HG03521 (cell line): ENCODE measurements at regions not wholly inside any gene's neighbourhood (a gene's known extent, or its start where the extent isn't known, plus 50 kb on each side); places are given as distances from the start of the nearest gene placed in this dataset.

Experiments used
- ATAC-seq: cut with Tn5 transposase; IDR thresholded peaks from one replicate; pipeline ENCODE4 v1.9.1; 2021; ENCODE audit warnings: mild to moderate bottlenecking, moderate library complexity; ENCODE audit not compliant: unreplicated experiment

GRCh38 chr4:124189545-124189944 is 523.0 kb downstream of the ANKRD50 start:
- ATAC-seq, result no peak

- no peak for ATAC-seq
Measured at GRCh38 chr4:124191329-124191728, 521.2 kb downstream of the ANKRD50 start.

GRCh38 chr4:124192544-124192943 is 520.0 kb downstream of the ANKRD50 start:
- no peak for ATAC-seq

GRCh38 chr4:124199185-124199584 is 513.3 kb downstream of the ANKRD50 start:
- ATAC-seq, result no peak

- ATAC-seq, result no peak
Measured at GRCh38 chr4:124199755-124200154, 512.8 kb downstream of the ANKRD50 start.

GRCh38 chr4:124201636-124202035 is 510.9 kb downstream of the ANKRD50 start:
- ATAC-seq, result no peak

- no peak for ATAC-seq
Measured at GRCh38 chr4:124202099-124202498, 510.4 kb downstream of the ANKRD50 start.

DNA sequence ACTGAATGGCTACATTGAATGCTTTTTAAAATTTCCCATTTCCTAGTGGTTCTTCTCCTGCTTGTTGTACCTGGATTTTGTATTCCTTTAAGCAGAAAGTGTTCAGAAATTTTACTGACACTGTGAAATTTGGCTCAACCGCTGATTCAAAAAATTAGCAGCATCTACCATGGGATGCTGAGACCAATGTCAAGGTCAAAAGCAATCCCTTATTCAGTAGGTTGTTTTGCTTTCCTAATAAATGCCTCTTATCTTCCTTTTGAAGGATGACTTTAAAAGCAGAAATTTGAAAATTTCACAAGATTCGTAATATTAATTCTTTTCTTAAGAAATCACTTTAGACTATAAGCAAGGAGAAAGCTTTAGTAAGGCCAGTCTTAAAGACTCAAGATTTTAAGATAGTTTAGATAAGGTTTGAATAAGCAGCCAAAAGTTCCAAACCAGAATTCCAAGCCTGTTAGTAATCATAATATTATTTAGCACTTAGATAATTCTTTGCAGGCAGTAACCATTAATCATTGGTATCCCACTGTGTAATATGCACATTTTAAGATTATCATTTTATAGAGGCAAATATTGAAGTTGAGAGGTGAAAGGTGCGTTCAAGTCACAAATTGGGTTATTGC is 508.8 kb downstream of the ANKRD50 start:
- no peak for ATAC-seq

GRCh38 chr4:124206779-124207605 is 505.5 kb downstream of the ANKRD50 start:
- no peak for ATAC-seq

- no peak for ATAC-seq
Measured at GRCh38 chr4:124209211-124209610, 503.3 kb downstream of the ANKRD50 start.

DNA sequence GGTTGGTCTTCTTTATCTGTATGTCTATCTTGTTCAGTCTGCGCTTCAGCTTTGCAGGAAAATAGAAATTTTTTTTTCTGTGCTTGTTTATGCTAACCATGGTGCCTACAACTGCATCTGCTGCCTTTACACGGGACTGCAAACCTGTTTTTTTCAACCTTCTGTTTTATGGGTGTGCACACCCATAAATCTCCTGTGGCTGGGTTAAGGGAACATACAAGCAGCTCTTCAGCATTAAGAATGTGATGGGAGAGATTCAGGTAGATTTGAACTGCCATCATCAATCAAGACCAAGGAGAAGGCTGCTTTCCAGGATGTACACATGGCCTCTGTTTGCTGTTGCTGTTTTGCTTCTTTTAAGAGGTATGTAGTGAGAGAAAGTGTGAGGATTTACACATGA is 502.9 kb downstream of the ANKRD50 start:
- no peak for ATAC-seq

GRCh38 chr4:124210746-124211145 is 501.8 kb downstream of the ANKRD50 start:
- no peak for ATAC-seq

DNA sequence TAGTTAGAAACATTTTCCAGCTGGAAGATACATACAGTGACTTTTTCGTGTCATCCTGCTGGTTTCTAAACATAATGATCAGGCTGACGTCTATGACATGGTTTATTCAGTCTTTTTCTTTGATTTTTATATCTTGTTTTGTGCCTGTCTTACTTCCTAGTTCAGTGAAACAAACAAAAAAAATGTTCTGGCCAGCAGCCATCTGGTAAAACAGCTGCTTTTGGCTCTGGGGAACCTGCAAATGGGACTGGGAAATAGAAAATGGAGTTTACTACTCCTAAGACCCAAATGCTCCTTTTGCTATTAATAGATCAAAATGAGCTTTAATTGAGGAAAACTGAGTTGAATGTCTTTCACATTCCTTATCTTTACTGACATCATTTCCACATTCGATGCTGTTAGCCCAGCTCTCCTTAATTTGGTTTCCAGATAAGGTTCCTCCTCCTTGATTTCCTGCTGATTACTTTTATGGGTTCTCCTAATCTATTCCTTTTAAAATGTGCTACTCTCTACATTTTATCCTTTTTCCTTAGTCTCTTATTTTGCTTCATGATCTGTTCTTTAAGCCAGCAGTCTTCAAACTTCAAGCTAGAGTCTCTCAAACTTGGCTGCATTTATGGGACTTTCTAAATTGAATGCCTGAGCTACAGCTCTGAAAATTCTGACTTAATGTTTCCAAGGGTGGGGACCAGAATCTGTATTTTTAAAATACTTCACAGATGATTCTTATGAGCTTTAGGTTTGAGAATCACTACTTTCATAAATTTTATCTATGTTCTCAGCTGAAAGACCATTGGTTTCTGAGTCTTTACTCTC is 499.5 kb downstream of the ANKRD50 start:
- no peak for ATAC-seq

- no peak for ATAC-seq
Measured at GRCh38 chr4:124219389-124219788, 493.1 kb downstream of the ANKRD50 start.

DNA sequence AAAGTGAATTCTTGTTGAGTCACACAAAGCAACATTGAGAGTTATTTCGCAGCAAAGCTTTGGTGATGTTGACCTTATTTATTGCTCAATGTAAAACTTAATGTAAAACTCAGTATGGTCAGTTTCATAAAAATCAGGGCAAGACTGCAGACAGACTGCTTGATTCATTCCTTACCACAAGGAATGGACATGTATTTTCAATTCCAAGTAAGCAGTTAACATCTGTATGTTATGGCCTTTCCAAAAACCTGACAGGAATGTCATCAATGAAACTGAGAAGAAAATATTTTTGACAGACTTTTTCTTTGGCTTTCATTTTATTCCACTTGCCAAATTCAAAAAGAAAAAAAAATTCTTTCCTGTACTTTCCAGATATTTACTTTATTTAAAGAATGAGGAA is 488.3 kb downstream of the ANKRD50 start:
- no peak for ATAC-seq

DNA sequence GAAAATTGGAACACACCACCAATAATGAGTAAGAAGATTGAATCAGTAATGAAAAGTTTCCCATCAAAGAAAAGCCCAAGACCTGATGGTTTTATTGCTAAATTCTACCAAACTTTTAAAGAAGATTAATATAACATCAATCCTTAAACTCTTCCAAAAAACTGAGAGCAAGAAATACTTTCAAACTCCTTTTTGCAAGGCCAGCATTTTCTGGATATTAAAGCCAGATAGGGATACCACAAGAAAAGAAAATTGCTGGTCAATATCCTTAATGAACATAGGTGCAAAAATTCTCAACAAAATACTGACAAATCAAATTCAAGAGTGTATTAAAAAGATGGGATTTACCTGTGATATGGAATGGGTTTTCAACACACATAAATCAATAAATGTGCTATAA is 484.6 kb downstream of the ANKRD50 start:
- no peak for ATAC-seq

DNA sequence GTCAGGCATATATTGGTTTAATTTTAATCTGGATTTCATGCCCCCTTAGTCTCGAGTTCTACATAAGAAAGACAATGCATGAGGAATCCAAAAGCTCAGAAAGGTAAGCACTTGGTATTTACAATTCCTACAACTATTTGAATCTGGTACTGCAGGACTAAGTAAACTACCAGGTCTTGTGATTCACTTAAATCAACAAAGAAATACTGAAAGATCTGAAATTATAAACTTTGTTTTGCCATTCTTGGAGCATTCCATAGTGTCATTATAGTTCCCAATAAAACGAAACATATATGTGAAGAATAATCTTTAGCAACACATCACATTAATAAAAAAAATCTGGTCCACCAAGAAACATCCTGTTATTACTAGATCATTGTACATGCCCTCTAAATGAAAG is 482.3 kb downstream of the ANKRD50 start:
- ATAC-seq, result no peak

DNA sequence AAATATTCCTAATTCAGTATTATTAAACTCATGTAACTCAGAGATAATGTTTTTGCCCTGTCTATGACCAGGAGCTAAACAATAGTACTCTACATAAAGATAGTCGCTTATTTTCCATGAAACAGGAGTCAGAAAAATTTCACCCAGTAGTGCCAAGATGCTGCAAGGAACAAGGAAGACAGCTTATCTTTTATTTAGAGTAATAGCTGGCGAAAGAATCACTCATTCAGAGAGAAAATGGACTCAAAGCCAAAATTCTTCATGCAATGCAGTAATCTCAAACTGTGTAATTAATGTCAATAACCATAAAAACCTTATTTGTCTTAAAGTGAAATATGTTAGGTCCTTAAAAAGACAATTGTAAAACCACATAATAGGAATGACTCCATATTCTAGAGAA is 477.8 kb downstream of the ANKRD50 start:
- ATAC-seq, result no peak

DNA sequence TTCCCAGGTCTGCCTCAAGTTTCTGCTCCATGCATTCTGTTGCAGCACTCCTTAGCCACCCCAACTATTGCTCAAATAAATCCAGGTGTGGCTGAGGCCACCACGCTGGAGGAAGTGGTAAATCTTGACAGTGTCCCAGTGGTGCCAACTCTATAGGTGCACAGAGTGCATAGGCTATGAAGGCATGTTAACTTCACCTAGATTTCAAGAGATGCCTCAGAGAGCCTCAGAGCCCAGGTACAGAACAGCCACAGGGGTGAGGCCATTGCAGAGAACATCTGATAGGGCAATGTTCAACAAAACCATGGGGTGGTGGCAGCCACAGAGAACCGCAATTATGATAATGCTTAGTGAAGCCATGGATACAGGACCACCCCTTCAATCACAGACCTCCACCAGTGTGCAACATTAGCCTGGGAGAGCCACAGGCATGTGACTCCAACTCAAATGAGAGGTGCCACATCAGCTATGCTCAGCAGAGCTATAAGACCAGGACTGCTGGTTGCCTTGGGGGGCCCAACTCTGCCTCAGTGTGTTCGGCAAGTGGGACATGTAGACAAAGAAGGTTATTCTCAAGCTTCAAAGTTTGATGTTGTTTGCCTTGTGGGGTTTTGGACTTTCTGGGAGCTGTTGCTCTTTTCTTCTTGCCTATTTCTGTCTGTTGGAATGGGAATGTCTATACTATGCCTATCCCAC is 468.7 kb downstream of the ANKRD50 start:
- ATAC-seq, result no peak

- ATAC-seq, result no peak
Measured at GRCh38 chr4:124253080-124253479, 459.5 kb downstream of the ANKRD50 start.
